IMR-90 (cell line): ENCODE measurements at regions not wholly inside any gene's neighbourhood (a gene's known extent, or its start where the extent isn't known, plus 50 kb on each side); places are given as distances from the start of the nearest gene placed in this dataset.

Experiments used
- ATAC-seq: fragments of 200-7000 bp; cut with Tn5 transposase; 2 replicates; pipeline ENCODE4 v1.9.1; 2020; ENCODE audit warnings: low read depth, mild to moderate bottlenecking, moderate library complexity
- BruUV-seq: library from RNA; stranded (reverse); fragments of 400-500 nt; replicated peaks from 2 replicates; lab custom pipeline; 2021; lab: Mats Ljungman, UMichigan
- CTCF ChIA-PET: fragments of 300-600 bp; formaldehyde crosslinking; extraction: SDS; loops from one replicate; lab custom pipeline; 2021; ENCODE audit warnings: antibody characterized with exemption; lab: Yijun Ruan, JAX
- POLR2A ChIA-PET: fragments of 300-600 bp; sonication (Branson Sonifier 250); formaldehyde crosslinking; loops from one replicate; lab custom pipeline; 2022; ENCODE audit warnings: antibody characterized with exemption; ENCODE audit not compliant: unreplicated experiment; lab: Charles Lee
- DNase-seq: peaks from one replicate; pipeline ENCODE4 v3.0.0; 2013
- H2AFZ ChIP-seq: replicated peaks from 2 replicates; pipeline ENCODE3; 2013; ENCODE audit warnings: low read length, mild to moderate bottlenecking; ENCODE audit not compliant: poor library complexity
- H2AK5ac ChIP-seq: 2 replicates; pipeline ENCODE4 v1.6.1; 2013; ENCODE audit warnings: low read depth, low read length, inconsistent platforms
- H2AK9ac ChIP-seq: replicated peaks from 2 replicates; pipeline ENCODE3; 2013; ENCODE audit warnings: mild to moderate bottlenecking, low read depth, low read length, moderate library complexity; ENCODE audit not compliant: poor library complexity
- H2BK120ac ChIP-seq: 2 replicates; pipeline ENCODE4 v1.6.1; 2013; ENCODE audit warnings: low read depth, low read length, inconsistent platforms
- H2BK15ac ChIP-seq: 3 replicates; pipeline ENCODE4 v1.6.1; 2013; ENCODE audit warnings: low read depth, low read length, inconsistent platforms
- H2BK20ac ChIP-seq: 2 replicates; pipeline ENCODE4 v1.6.1; 2013; ENCODE audit warnings: low read depth, mild to moderate bottlenecking, inconsistent platforms, low read length, moderate library complexity
- H2BK5ac ChIP-seq: 2 replicates; pipeline ENCODE4 v1.6.1; 2013; ENCODE audit warnings: mild to moderate bottlenecking, low read depth, low read length, inconsistent platforms; ENCODE audit not compliant: poor library complexity, severe bottlenecking
- H3K14ac ChIP-seq: replicated peaks from 2 replicates; pipeline ENCODE4 v1.6.1; 2013; ENCODE audit warnings: low read depth, low read length, inconsistent platforms
- H3K18ac ChIP-seq: 2 replicates; pipeline ENCODE4 v1.6.1; 2013; ENCODE audit warnings: low read depth, low read length, control low read depth
- H3K23ac ChIP-seq: 2 replicates; pipeline ENCODE4 v1.6.1; 2013; ENCODE audit warnings: low read depth, low read length, inconsistent platforms
- H3K27ac ChIP-seq: 2 replicates; pipeline ENCODE4 v1.5.1; 2013; ENCODE audit warnings: mild to moderate bottlenecking, control low read depth, low read length; ENCODE audit not compliant: insufficient read depth
- H3K27me3 ChIP-seq: 2 replicates; pipeline ENCODE4 v1.6.1; 2013; ENCODE audit warnings: low read length; ENCODE audit not compliant: control insufficient read depth, insufficient read depth
- H3K36me3 ChIP-seq: 2 replicates; pipeline ENCODE4 v1.6.1; 2013; ENCODE audit warnings: low read length, mixed read lengths; ENCODE audit not compliant: control insufficient read depth, insufficient read depth
- H3K4ac ChIP-seq: 2 replicates; pipeline ENCODE4 v1.6.1; 2013; ENCODE audit warnings: low read depth, low read length, inconsistent platforms
- H3K4me1 ChIP-seq: 2 replicates; pipeline ENCODE4 v1.6.1; 2013; ENCODE audit warnings: low read length, mixed read lengths; ENCODE audit not compliant: control insufficient read depth, insufficient read depth
- H3K4me2 ChIP-seq: 2 replicates; pipeline ENCODE4 v1.6.1; 2013; ENCODE audit warnings: low read depth, mild to moderate bottlenecking, control low read depth, low read length, moderate library complexity
- H3K4me3 ChIP-seq: 2 replicates; pipeline ENCODE4 v1.5.1; 2013; ENCODE audit warnings: low read depth, mild to moderate bottlenecking, control low read depth, low read length, moderate library complexity; ENCODE audit not compliant: insufficient read depth
- H3K56ac ChIP-seq: 2 replicates; pipeline ENCODE4 v1.6.1; 2013; ENCODE audit warnings: low read length, inconsistent platforms; ENCODE audit not compliant: insufficient read depth; ENCODE audit errors: extremely low read depth
- H3K79me1 ChIP-seq, 2 experiments: 2 replicates each; pipeline ENCODE4 v1.6.1; 2013; ENCODE audit warnings: low read length in 2 of 2, inconsistent platforms in 1 of 2, low read depth in 1 of 2
- H3K9ac ChIP-seq: 2 replicates; pipeline ENCODE4 v1.6.1; 2013; ENCODE audit warnings: low read depth, low read length, control low read depth
- H3K9me1 ChIP-seq: 2 replicates; pipeline ENCODE4 v1.6.1; 2013; ENCODE audit warnings: low read length, inconsistent platforms; ENCODE audit not compliant: insufficient read depth
- H3K9me3 ChIP-seq: 2 replicates; pipeline ENCODE4 v1.6.1; 2013; ENCODE audit warnings: low read length; ENCODE audit not compliant: control insufficient read depth, insufficient read depth
- H4K20me1 ChIP-seq: 2 replicates; pipeline ENCODE4 v1.6.1; 2013; ENCODE audit warnings: low read length, inconsistent platforms; ENCODE audit not compliant: insufficient read depth
- H4K5ac ChIP-seq: 2 replicates; pipeline ENCODE4 v1.6.1; 2013; ENCODE audit warnings: mild to moderate bottlenecking, low read depth, low read length, control low read depth
- H4K8ac ChIP-seq, 2 experiments: 2 replicates each; pipeline ENCODE4 v1.6.1; 2013; ENCODE audit warnings: low read depth in 2 of 2, low read length in 2 of 2, control low read depth in 1 of 2, inconsistent platforms in 1 of 2
- H4K91ac ChIP-seq: 2 replicates; pipeline ENCODE4 v1.6.1; 2013; ENCODE audit warnings: low read depth, low read length, inconsistent platforms; ENCODE audit not compliant: insufficient read depth
- BHLHE40 ChIP-seq: fragments of 150-350 bp; IDR thresholded peaks from 2 replicates; pipeline ENCODE4 v1.6.1; 2016; ENCODE audit warnings: mild to moderate bottlenecking, low read depth, low read length
- CEBPB ChIP-seq: IDR thresholded peaks from 2 replicates; pipeline ENCODE4 v1.6.1; 2012; ENCODE audit warnings: low read depth, low read length, improper control_type of control experiment
- CHD1 ChIP-seq: IDR thresholded peaks from 2 replicates; pipeline ENCODE4 v1.6.1; 2012; ENCODE audit warnings: low read depth, low read length, improper control_type of control experiment
- FOS ChIP-seq: fragments of 150-350 bp; IDR thresholded peaks from 2 replicates; pipeline ENCODE4 v1.6.1; 2016; ENCODE audit warnings: low read depth, low read length
- MAFK ChIP-seq: IDR thresholded peaks from 2 replicates; pipeline ENCODE4 v1.6.1; 2012; ENCODE audit warnings: low read depth, low read length, improper control_type of control experiment
- MAZ ChIP-seq: IDR thresholded peaks from 2 replicates; pipeline ENCODE4 v1.6.1; 2012; ENCODE audit warnings: low read depth, mild to moderate bottlenecking, low read length, improper control_type of control experiment, moderate library complexity, borderline replicate concordance
- MXI1 ChIP-seq: IDR thresholded peaks from 2 replicates; pipeline ENCODE4 v1.6.1; 2012; ENCODE audit warnings: low read depth, mild to moderate bottlenecking, low read length, moderate library complexity, borderline replicate concordance
- NFE2L2 ChIP-seq: fragments of 150-350 bp; IDR thresholded peaks from 2 replicates; pipeline ENCODE4 v1.6.1; 2016; ENCODE audit warnings: low read depth, mild to moderate bottlenecking, low read length
- POLR2A ChIP-seq: IDR thresholded peaks from 2 replicates; pipeline ENCODE4 v1.6.1; 2012; ENCODE audit warnings: mild to moderate bottlenecking, low read depth, low read length
- RAD21 ChIP-seq: IDR thresholded peaks from 2 replicates; pipeline ENCODE4 v1.6.1; 2012; ENCODE audit warnings: low read length, improper control_type of control experiment
- RCOR1 ChIP-seq: IDR thresholded peaks from 2 replicates; pipeline ENCODE4 v1.6.1; 2012; ENCODE audit warnings: mild to moderate bottlenecking, low read length, improper control_type of control experiment; ENCODE audit not compliant: insufficient replicate concordance
- RFX5 ChIP-seq: IDR thresholded peaks from 2 replicates; pipeline ENCODE4 v1.8.0; 2012; ENCODE audit warnings: low read depth, mild to moderate bottlenecking, low read length, moderate library complexity
- SMC3 ChIP-seq: fragments of 150-350 bp; IDR thresholded peaks from 2 replicates; pipeline ENCODE4 v1.6.1; 2016; ENCODE audit warnings: low read depth, mild to moderate bottlenecking, antibody characterized with exemption, low read length, moderate library complexity
- WGBS, 2 experiments: methylation state at CpG; one replicate each; pipeline versions ENCODE4 v1.1.5 to v1.1.7; 2013; ENCODE audit warnings: missing lambda C conversion rate in 2 of 2; ENCODE audit not compliant: insufficient read length in 1 of 2; ENCODE audit errors: extremely low coverage in 2 of 2; 5-methylcytosine and 5-hydroxymethylcytosine counted together
- dilution Hi-C: fragments of 300-500 bp; cut with HindIII; formaldehyde crosslinking; loops from one replicate; pipeline ENCODE4 v1.14.3; 2018; ENCODE audit warnings: low sequenced_read_pairs; ENCODE audit not compliant: unreplicated experiment
- in situ Hi-C: fragments of 300-500 bp; cut with MboI; formaldehyde crosslinking; loops from 3 replicates; pipeline ENCODE4 v1.14.3; 2019; ENCODE audit warnings: low sequenced_read_pairs, inconsistent platforms, mixed read lengths
- intact Hi-C: fragments of 100-400 bp; cut with micrococcal nuclease; formaldehyde crosslinking; loops from 2 replicates; pipeline ENCODE4 v1.10.0; 2022
- TF ChIP-seq, protein P1 (sequence below): fragments of 150-350 bp; IDR thresholded peaks from 2 replicates; pipeline ENCODE4 v1.6.1; 2017; ENCODE audit warnings: mild to moderate bottlenecking, antibody characterized with exemption, low read length, low read depth
- TF ChIP-seq, protein P2 (sequence below): fragments of 150-350 bp; IDR thresholded peaks from 2 replicates; pipeline ENCODE4 v1.6.1; 2016; ENCODE audit warnings: low read depth, mild to moderate bottlenecking, low read length, moderate library complexity, borderline replicate concordance
- TF ChIP-seq, protein P3 (sequence below): conservative IDR thresholded peaks from 2 replicates; pipeline ENCODE4 v1.5.1; 2012; ENCODE audit warnings: mild to moderate bottlenecking, low read depth, low read length, improper control_type of control experiment

DNA sequence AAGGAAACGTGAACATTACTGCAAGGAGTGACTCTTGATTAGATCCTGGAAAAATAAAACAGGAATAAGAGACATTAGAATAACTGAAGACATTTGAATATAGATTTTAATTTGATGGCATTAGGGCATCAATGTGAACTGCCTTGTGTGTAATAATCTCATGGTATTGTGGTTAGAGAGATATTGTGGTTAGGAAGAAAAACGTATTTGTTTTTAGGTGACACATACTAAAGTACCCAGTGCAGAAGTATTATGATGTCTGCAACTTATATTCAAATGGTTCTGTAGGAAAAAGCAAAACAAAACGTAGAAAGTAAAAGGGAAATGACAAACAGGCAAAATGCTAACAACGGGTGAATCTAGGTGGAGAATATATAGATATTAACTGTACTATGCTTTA lies 65.9 kb upstream of the OGFRL1 start:
- Histone ChIP-seq H3K18ac (no peak overlapping the region), H4K8ac (no peak overlapping the region), H2AK9ac (no peak overlapping the region), H3K4me1 (peaks cover under 1% of the 10 kb centered on the region; the same call in 1 of the 2 replicates), H3K9me3 (no peaks in the 10 kb centered on the region), H2AFZ (no peak overlapping the region), H4K91ac (no peak overlapping the region), H3K9ac (no peak overlapping the region), H4K20me1 (no peaks in the 10 kb centered on the region), H3K4me2 (no peak overlapping the region), H3K9me1 (peaks cover 4% of the 10 kb centered on the region), H2BK15ac (no peak overlapping the region), H3K36me3 (no peaks in the 10 kb centered on the region), H3K79me1 (no peaks in the 10 kb centered on the region), H3K23ac (no peak overlapping the region), H2BK5ac (no peak overlapping the region), H2BK20ac (no peak overlapping the region), H2AK5ac (no peak overlapping the region), H2BK120ac (no peak overlapping the region), H4K5ac (no peak overlapping the region), H3K27me3 (no peaks in the 10 kb centered on the region), H3K27ac (no peak overlapping the region), H3K4ac (no peak overlapping the region), H3K14ac (no peak overlapping the region), H3K4me3 (no peak overlapping the region), H3K56ac (no peak overlapping the region)
- ChIA-PET POLR2A (no interaction called here), CTCF (no interaction called here)
- DNase-seq, result no peak
- ATAC-seq, result no peak
- WGBS, 2 experiments, result 100% methylated on average over 1 of the region's 4 CpGs; no CpG with 5 or more reads in 1 of the 2 experiments
- intact Hi-C loops, result no loop called here
- dilution Hi-C loops, result no loop called here
- no TSS peak for BruUV-seq
- in situ Hi-C loops, result no loop called here
- TF ChIP-seq CHD1, result no peak
- no peak for TF ChIP-seq MAZ
- TF ChIP-seq, protein P1, sequence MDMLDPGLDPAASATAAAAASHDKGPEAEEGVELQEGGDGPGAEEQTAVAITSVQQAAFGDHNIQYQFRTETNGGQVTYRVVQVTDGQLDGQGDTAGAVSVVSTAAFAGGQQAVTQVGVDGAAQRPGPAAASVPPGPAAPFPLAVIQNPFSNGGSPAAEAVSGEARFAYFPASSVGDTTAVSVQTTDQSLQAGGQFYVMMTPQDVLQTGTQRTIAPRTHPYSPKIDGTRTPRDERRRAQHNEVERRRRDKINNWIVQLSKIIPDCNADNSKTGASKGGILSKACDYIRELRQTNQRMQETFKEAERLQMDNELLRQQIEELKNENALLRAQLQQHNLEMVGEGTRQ, result no peak
- no peak for TF ChIP-seq BHLHE40
- TF ChIP-seq RAD21, result no peak
- TF ChIP-seq CEBPB, result no peak
- no peak for TF ChIP-seq POLR2A
- no peak for TF ChIP-seq MXI1
- no peak for TF ChIP-seq RFX5
- TF ChIP-seq RCOR1, result no peak
- TF ChIP-seq, protein P2, sequence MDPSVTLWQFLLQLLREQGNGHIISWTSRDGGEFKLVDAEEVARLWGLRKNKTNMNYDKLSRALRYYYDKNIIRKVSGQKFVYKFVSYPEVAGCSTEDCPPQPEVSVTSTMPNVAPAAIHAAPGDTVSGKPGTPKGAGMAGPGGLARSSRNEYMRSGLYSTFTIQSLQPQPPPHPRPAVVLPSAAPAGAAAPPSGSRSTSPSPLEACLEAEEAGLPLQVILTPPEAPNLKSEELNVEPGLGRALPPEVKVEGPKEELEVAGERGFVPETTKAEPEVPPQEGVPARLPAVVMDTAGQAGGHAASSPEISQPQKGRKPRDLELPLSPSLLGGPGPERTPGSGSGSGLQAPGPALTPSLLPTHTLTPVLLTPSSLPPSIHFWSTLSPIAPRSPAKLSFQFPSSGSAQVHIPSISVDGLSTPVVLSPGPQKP, result no peak
- no peak for TF ChIP-seq MAFK
- no peak for TF ChIP-seq FOS
- no peak for TF ChIP-seq SMC3
- TF ChIP-seq, protein P3, sequence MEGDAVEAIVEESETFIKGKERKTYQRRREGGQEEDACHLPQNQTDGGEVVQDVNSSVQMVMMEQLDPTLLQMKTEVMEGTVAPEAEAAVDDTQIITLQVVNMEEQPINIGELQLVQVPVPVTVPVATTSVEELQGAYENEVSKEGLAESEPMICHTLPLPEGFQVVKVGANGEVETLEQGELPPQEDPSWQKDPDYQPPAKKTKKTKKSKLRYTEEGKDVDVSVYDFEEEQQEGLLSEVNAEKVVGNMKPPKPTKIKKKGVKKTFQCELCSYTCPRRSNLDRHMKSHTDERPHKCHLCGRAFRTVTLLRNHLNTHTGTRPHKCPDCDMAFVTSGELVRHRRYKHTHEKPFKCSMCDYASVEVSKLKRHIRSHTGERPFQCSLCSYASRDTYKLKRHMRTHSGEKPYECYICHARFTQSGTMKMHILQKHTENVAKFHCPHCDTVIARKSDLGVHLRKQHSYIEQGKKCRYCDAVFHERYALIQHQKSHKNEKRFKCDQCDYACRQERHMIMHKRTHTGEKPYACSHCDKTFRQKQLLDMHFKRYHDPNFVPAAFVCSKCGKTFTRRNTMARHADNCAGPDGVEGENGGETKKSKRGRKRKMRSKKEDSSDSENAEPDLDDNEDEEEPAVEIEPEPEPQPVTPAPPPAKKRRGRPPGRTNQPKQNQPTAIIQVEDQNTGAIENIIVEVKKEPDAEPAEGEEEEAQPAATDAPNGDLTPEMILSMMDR, result no peak
- no peak for TF ChIP-seq NFE2L2
